ENCODE measurements at regions not wholly inside any gene's neighbourhood (a gene's known extent, or its start where the extent isn't known, plus 50 kb on each side); places are given as distances from the start of the nearest gene placed in this dataset.

DNA sequence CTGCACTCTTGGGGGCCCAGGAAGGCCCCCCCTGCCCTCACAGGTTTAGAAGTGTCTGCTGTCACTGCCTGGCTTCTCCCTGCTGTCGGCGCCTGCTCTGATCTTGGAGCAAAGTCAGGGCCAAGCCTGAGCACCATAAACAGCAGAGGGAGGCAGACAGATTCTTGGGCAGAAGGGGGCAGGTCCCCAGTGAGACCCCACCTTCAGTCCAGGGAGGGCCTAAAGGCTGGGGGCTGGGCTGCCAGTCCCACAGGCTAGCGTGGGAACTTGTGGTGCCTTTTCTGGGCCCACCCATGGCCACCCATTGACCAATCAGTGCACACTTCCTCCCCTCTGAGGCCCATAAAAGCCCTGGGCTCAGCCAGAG is 124.0 kb downstream of the OLFM1 start:
- no peak for TF ChIP-seq POLR2A (IDR thresholded peaks at IDR 0.05)
- TF ChIP-seq POLR2AphosphoS5 (IDR thresholded peaks at IDR 0.05), result no peak

DNA sequence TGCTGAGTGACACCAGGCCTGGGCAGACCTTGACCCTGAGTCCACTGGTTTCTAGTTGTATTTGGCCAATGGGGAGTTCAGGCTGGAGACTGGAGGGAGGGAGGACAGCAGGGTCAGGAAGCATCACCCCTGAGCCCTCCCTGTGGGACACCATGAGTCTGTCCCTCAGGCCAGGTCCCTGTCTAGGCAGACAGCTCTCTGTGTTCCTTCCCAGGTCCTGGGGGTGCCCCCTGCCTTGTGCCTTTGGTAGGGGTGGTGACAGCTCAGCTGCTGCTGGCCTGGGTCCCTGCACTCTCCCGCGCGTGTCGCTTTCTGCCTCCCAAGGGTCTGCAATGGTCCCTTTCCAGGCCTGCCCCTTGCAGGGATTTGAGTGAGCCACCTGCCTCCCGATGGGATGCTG is 125.5 kb downstream of the OLFM1 start:
- H3K36me3 ChIP-seq, result no peaks in the 10 kb centered on the region
- H3K27me3 ChIP-seq, result peaks cover 0 to 57% (median 4%) of the 10 kb centered on the region in 3 donors
- H3K4me1 ChIP-seq, result peaks cover 6 to 14% (median 10%) of the 10 kb centered on the region in 4 donors
- H3K27ac ChIP-seq, result no peak overlapping the region
- 89 to 98% (median 93%) methylated on average over 5 of the region's 5 CpGs for WGBS, 5 donors
- intact Hi-C loops (cut with DNase I; ENCODE audit: low total_unique reads), result no loop called here
- TF ChIP-seq EP300 (IDR thresholded peaks at IDR 0.05), result no peak
- no peak for TF ChIP-seq POLR2A (IDR thresholded peaks at IDR 0.05)
- TF ChIP-seq POLR2AphosphoS5 (IDR thresholded peaks at IDR 0.05), result no peak
- no peak for DNase-seq
- peaks cover 0 to 17% (median 16%) of the 10 kb centered on the region in 4 donors for H3K9me3 ChIP-seq
- H3K4me3 ChIP-seq, result no peak overlapping the region

More for the DNA sequence above, 124.0 kb downstream of the OLFM1 start:
- peaks cover 6 to 14% (median 10%) of the 10 kb centered on the region in 4 donors for H3K4me1 ChIP-seq
- DNase-seq, result no peak
- H3K36me3 ChIP-seq, result no peaks in the 10 kb centered on the region
- no peak overlapping the region for H3K27ac ChIP-seq
- H3K9me3 ChIP-seq, result peaks cover 0 to 17% (median 16%) of the 10 kb centered on the region in 4 donors
- intact Hi-C loops (cut with DNase I; ENCODE audit: low total_unique reads), result no loop called here
- no peak overlapping the region for H3K4me3 ChIP-seq
- H3K27me3 ChIP-seq, result peaks cover 0 to 45% (median 4%) of the 10 kb centered on the region in 3 donors
- WGBS, 5 donors, result 71 to 92% (median 88%) methylated on average over 1 to 3 of the region's 3 CpGs

DNA sequence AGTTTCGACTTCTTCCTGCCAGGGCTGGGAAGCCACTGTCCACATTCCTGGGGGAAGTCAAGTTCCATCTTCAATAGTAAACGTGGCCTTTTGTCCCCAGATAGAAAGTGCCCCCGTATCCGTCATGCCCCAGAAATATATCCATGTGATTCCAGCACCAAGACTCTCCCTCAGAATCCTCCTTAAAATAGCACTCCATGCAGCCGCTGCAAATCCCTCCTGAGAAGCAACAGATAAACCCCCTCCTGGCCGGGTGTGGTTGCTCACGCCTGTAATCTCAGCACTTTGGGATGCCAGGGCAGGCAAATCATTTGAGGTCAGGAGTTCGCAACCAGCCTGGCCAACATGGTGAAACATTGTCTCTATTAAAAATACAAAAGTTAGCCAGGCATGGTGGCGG is 126.1 kb downstream of the OLFM1 start:
- 73 to 80% (median 76%) methylated on average over 9 of the region's 9 CpGs for WGBS, 5 donors
- no peak for DNase-seq

DNA sequence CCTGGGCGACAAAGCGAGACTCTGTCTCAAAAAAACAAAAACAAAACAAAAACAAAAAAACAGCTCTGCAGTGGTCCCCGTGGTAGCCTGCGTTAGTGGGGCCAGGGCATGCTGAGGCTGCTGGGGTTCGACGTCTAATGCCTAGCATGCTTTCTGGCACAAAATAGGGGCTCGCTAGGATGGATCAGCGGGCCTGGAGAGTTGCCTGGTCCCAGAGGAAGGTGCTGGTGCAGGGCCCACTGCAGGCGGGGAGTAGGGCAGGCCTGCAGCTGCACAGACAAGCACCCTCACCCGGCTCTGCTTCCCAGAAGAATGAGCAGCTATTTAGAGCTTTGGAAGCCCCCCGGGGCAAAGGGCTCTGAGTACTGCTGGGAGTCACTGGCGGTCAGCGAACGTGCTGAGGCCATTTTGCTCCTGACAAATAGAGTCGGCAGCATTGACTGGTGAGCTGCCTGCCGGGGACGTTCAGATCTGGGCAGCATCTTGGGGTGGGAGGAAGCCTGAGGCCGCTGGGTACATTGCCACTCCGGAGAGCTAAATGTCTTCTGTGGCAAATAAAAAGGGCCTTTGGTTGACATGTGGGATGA is 126.7 kb downstream of the OLFM1 start:
- intact Hi-C loops (cut with DNase I; ENCODE audit: low total_unique reads), result no loop called here
- H3K9me3 ChIP-seq, result peaks cover 0 to 17% (median 16%) of the 10 kb centered on the region in 4 donors
- peaks cover 0 to 69% (median 14%) of the 10 kb centered on the region in 3 donors for H3K27me3 ChIP-seq
- no peak for TF ChIP-seq POLR2AphosphoS5 (IDR thresholded peaks at IDR 0.05)
- TF ChIP-seq POLR2A (IDR thresholded peaks at IDR 0.05), result no peak
- TF ChIP-seq, protein P1, sequence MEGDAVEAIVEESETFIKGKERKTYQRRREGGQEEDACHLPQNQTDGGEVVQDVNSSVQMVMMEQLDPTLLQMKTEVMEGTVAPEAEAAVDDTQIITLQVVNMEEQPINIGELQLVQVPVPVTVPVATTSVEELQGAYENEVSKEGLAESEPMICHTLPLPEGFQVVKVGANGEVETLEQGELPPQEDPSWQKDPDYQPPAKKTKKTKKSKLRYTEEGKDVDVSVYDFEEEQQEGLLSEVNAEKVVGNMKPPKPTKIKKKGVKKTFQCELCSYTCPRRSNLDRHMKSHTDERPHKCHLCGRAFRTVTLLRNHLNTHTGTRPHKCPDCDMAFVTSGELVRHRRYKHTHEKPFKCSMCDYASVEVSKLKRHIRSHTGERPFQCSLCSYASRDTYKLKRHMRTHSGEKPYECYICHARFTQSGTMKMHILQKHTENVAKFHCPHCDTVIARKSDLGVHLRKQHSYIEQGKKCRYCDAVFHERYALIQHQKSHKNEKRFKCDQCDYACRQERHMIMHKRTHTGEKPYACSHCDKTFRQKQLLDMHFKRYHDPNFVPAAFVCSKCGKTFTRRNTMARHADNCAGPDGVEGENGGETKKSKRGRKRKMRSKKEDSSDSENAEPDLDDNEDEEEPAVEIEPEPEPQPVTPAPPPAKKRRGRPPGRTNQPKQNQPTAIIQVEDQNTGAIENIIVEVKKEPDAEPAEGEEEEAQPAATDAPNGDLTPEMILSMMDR (IDR thresholded peaks at IDR 0.05), result no peak
- no peak for TF ChIP-seq EP300 (IDR thresholded peaks at IDR 0.05)
- H3K4me1 ChIP-seq, result peaks cover 6 to 20% (median 16%) of the 10 kb centered on the region in 4 donors
- no peak overlapping the region for H3K4me3 ChIP-seq
- 72 to 83% (median 77%) methylated on average over 19 of the region's 19 CpGs for WGBS, 5 donors
- H3K27ac ChIP-seq, result no peak overlapping the region
- DNase-seq, result no peak
- H3K36me3 ChIP-seq, result no peaks in the 10 kb centered on the region

More for the DNA sequence above, 126.1 kb downstream of the OLFM1 start:
- H3K27ac ChIP-seq, result no peak overlapping the region
- intact Hi-C loops (cut with DNase I; ENCODE audit: low total_unique reads), result no loop called here
- peaks cover 0 to 17% (median 16%) of the 10 kb centered on the region in 4 donors for H3K9me3 ChIP-seq
- H3K4me3 ChIP-seq, result no peak overlapping the region
- peaks cover 6 to 18% (median 13%) of the 10 kb centered on the region in 4 donors for H3K4me1 ChIP-seq
- H3K27me3 ChIP-seq, result peaks cover 0 to 63% (median 10%) of the 10 kb centered on the region in 3 donors
- no peaks in the 10 kb centered on the region for H3K36me3 ChIP-seq
- TF ChIP-seq POLR2A (IDR thresholded peaks at IDR 0.05) (no peak), EP300 (IDR thresholded peaks at IDR 0.05) (no peak), POLR2AphosphoS5 (IDR thresholded peaks at IDR 0.05) (no peak)
- TF ChIP-seq, protein P1 (IDR thresholded peaks at IDR 0.05), result no peak

DNA sequence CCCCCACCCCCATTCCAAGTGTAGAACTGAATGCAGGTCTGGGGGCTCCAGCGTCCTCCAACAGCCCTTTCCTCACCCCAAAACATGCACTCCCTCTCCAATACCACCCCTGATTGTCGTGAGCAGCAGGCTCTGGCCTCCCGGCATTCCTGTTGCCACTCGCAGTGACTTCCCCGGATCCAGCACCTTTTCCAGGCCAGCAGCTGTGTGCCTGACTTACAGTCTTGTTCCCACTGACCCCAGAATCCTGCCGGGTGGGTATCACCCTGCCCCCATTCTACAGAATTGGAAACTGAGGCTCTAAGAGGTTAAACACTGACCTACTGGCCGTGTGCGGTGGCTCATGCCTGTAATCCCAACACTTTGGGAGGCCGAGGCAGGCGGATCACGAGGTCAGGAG is 127.2 kb downstream of the OLFM1 start:
- no peak overlapping the region for H3K4me3 ChIP-seq
- H3K36me3 ChIP-seq, result no peaks in the 10 kb centered on the region
- peaks cover 0 to 75% (median 11%) of the 10 kb centered on the region in 3 donors for H3K27me3 ChIP-seq
- H3K4me1 ChIP-seq, result peaks cover 6 to 20% (median 16%) of the 10 kb centered on the region in 4 donors
- no peak for DNase-seq
- H3K27ac ChIP-seq, result no peak overlapping the region
- intact Hi-C loops (cut with DNase I; ENCODE audit: low total_unique reads), result no loop called here
- WGBS, 5 donors, result 78 to 85% (median 83%) methylated on average over 11 of the region's 11 CpGs
- peaks cover 0 to 17% (median 16%) of the 10 kb centered on the region in 4 donors for H3K9me3 ChIP-seq
- TF ChIP-seq, protein P1 (IDR thresholded peaks at IDR 0.05), result no peak
- no peak for TF ChIP-seq EP300 (IDR thresholded peaks at IDR 0.05)
- TF ChIP-seq POLR2A (IDR thresholded peaks at IDR 0.05), result no peak
- TF ChIP-seq POLR2AphosphoS5 (IDR thresholded peaks at IDR 0.05), result no peak

Data from stomach (tissue), 8 donors.